Uterus (tissue), 3 donors: ENCODE measurements at regions not wholly inside any gene's neighbourhood (a gene's known extent, or its start where the extent isn't known, plus 50 kb on each side); places are given as distances from the start of the nearest gene placed in this dataset.

Experiments
- DNase-seq, 2 donors: peaks; one replicate each; pipeline ENCODE4 v3.0.0-alpha.2; 2019 to 2020
- H3K27ac ChIP-seq, 2 donors: fragments of 200-600 bp; sonication (generic); 1 replicate in 1 of 2; 2 replicates in 1 of 2; pipeline ENCODE4 v1.5.1; 2016 to 2018
- H3K27me3 ChIP-seq, 2 donors: fragments of 200-600 bp; sonication (generic); one replicate each; pipeline ENCODE4 v1.5.1; 2018 to 2019; ENCODE audit warnings: control low read depth in 1 of 2
- H3K36me3 ChIP-seq, 2 donors: fragments of 200-600 bp; sonication (generic); one replicate each; pipeline ENCODE4 v1.5.1; 2019; ENCODE audit warnings: control low read depth in 1 of 2
- H3K4me1 ChIP-seq, 2 donors: fragments of 200-600 bp; sonication (generic); one replicate each; pipeline ENCODE4 v1.5.1; 2018 to 2019; ENCODE audit warnings: control low read depth in 1 of 2
- H3K4me3 ChIP-seq, 2 donors: fragments of 200-600 bp; sonication (generic); 1 replicate in 1 of 2; 2 replicates in 1 of 2; pipeline ENCODE4 v1.5.1; 2018 to 2019; ENCODE audit warnings: mild to moderate bottlenecking in 1 of 2
- H3K9me3 ChIP-seq, 2 donors: fragments of 200-600 bp; sonication (generic); one replicate each; pipeline ENCODE4 v1.5.1; 2019; ENCODE audit warnings: control low read depth in 1 of 2
- CTCF ChIP-seq, 4 experiments: fragments of 200-600 bp in 2 of 4; fragments of 450-650 bp in 2 of 4; sonication (generic) in 2 of 4; IDR thresholded peaks; one replicate each; pipeline ENCODE4 v1.5.1; 2016 to 2019; ENCODE audit warnings: antibody characterized with exemption in 4 of 4, mild to moderate bottlenecking in 2 of 4, moderate library complexity in 1 of 4
- POLR2A ChIP-seq, 2 donors: fragments of 450-650 bp; IDR thresholded peaks; one replicate each; pipeline ENCODE4 v1.6.1; 2016; ENCODE audit warnings: antibody characterized with exemption in 2 of 2, mild to moderate bottlenecking in 1 of 2, moderate library complexity in 1 of 2
- intact Hi-C: fragments of 100-400 bp; cut with DNase I; formaldehyde crosslinking; loops from one replicate; pipeline ENCODE4 v1.15.1; 2023; ENCODE audit warnings: low total_unique reads
- donor health status: DM: yes; HTN: yes; CAD: no.

GRCh38 chr12:125387206-125387605 is 322.0 kb downstream of the AACS start:
- Histone ChIP-seq H3K27ac (no peak overlapping the region), H3K9me3 (no peaks in the 10 kb centered on the region), H3K27me3 (no peaks in the 10 kb centered on the region), H3K36me3 (no peaks in the 10 kb centered on the region), H3K4me3 (no peak overlapping the region), H3K4me1 (no peaks in the 10 kb centered on the region)
- no peak for DNase-seq
- intact Hi-C loops, result no loop called here
- TF ChIP-seq POLR2A (IDR thresholded peaks at IDR 0.05) (no peak), CTCF (IDR thresholded peaks at IDR 0.05) (no peak)

GRCh38 chr12:125389061-125389697 is 323.9 kb downstream of the AACS start:
- H3K9me3 ChIP-seq, result no peaks in the 10 kb centered on the region
- H3K4me3 ChIP-seq, result no peak overlapping the region
- no peak for DNase-seq
- H3K36me3 ChIP-seq, result no peaks in the 10 kb centered on the region
- H3K4me1 ChIP-seq, result no peaks in the 10 kb centered on the region
- H3K27me3 ChIP-seq, result no peaks in the 10 kb centered on the region
- TF ChIP-seq POLR2A (IDR thresholded peaks at IDR 0.05) (no peak), CTCF (IDR thresholded peaks at IDR 0.05) (no peak)
- intact Hi-C loops, result no loop called here
- H3K27ac ChIP-seq, result no peak overlapping the region

DNA sequence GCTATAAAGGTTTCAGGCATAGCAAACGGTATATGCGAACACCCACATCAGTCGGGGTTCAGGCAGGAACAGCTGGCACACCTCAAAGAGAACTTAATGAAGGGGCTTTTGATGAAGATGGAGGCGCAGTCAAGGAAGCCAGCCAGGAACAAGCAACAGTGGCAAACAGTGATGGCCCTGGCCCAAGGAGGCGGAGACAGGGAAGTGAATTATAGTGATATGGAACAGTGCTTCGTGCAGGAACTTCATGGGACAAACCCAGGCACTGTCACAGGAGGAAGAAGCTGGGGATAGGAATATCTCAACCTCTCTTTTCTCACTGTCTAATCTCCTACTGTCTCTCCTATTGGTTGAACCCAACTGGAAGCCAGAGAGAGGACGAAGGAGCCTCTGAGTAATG is 328.3 kb downstream of the AACS start:
- Histone ChIP-seq H3K4me1 (no peaks in the 10 kb centered on the region), H3K27ac (no peak overlapping the region), H3K4me3 (no peak overlapping the region), H3K9me3 (no peaks in the 10 kb centered on the region), H3K27me3 (no peaks in the 10 kb centered on the region), H3K36me3 (no peaks in the 10 kb centered on the region)
- intact Hi-C loops, result no loop called here
- TF ChIP-seq CTCF (IDR thresholded peaks at IDR 0.05) (no peak), POLR2A (IDR thresholded peaks at IDR 0.05) (no peak)
- no peak for DNase-seq

DNA sequence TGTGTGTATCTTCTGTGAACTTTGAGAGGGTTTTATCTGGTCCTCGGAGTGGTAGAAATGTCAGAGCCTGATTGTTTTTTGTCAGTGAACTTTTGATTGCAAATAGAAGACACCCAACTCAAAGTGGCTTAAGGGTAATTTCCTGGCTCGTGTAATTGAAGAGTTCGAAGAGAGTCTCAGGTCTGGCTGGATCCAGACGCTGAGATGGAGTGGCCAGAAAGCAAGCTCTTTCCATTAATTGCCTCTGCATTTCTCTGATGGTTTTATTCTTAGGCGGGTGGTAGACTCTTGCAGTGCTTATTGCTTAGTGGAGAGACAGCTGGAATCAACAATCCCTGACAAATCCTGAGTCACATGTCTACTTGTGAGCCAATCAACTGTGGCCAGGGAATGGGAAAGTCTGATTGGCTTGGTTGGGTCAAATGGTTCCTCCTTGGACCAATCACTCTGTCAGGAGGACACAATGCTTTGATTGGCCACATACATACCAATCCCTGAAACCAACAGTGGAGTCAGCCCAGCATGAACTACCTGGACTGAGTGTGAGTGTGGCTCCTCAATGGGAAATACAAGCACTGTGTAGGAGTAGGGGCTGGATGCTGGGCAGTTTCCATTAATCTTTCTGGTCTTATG is 330.5 kb downstream of the AACS start:
- H3K9me3 ChIP-seq, result no peaks in the 10 kb centered on the region
- no peaks in the 10 kb centered on the region for H3K27me3 ChIP-seq
- intact Hi-C loops, result no loop called here
- H3K4me3 ChIP-seq, result no peak overlapping the region
- H3K36me3 ChIP-seq, result no peaks in the 10 kb centered on the region
- no peaks in the 10 kb centered on the region for H3K4me1 ChIP-seq
- TF ChIP-seq CTCF (IDR thresholded peaks at IDR 0.05), result no peak
- TF ChIP-seq POLR2A (IDR thresholded peaks at IDR 0.05), result no peak
- no peak overlapping the region for H3K27ac ChIP-seq
- DNase-seq, result no peak

GRCh38 chr12:125399489-125399888 is 334.3 kb downstream of the AACS start:
- Histone ChIP-seq H3K4me1 (no peaks in the 10 kb centered on the region), H3K4me3 (no peak overlapping the region), H3K27ac (no peak overlapping the region), H3K27me3 (no peaks in the 10 kb centered on the region), H3K9me3 (no peaks in the 10 kb centered on the region), H3K36me3 (no peaks in the 10 kb centered on the region)
- intact Hi-C loops, result no loop called here
- TF ChIP-seq CTCF (IDR thresholded peaks at IDR 0.05) (no peak), POLR2A (IDR thresholded peaks at IDR 0.05) (no peak)
- DNase-seq, result no peak
